Cerebellar nuclear complex (tissue), 1 donor: ENCODE measurements at regions not wholly inside any gene's neighbourhood (a gene's known extent, or its start where the extent isn't known, plus 50 kb on each side); places are given as distances from the start of the nearest gene placed in this dataset.

Source experiments
- DNase-seq, 2 experiments: peaks; one replicate each; lab custom pipeline; 2025; lab: John Stamatoyannopoulos, UW

GRCh38 chr18:25724997-25725396 is 365.4 kb downstream of the SS18 start:
- DNase-seq, result no peak

- DNase-seq, result no peak
These were observed 366.3 kb downstream of the SS18 start for GRCh38 chr18:25724121-25724520.

- DNase-seq, result no peak
These were observed 361.1 kb upstream of the ZNF521 start for GRCh38 chr18:25713103-25713502.

- DNase-seq, result no peak
These were observed 359.0 kb upstream of the ZNF521 start for GRCh38 chr18:25710981-25711380.

- DNase-seq, result no peak
These were observed 353.7 kb upstream of the ZNF521 start for GRCh38 chr18:25705650-25706049.

- DNase-seq, result no peak
These were observed 352.5 kb upstream of the ZNF521 start for GRCh38 chr18:25704494-25704893.

- no peak for DNase-seq
These were observed 352.1 kb upstream of the ZNF521 start for GRCh38 chr18:25704071-25704470.

- DNase-seq, result no peak
These were observed 349.9 kb upstream of the ZNF521 start for GRCh38 chr18:25701821-25702220.

GRCh38 chr18:25686960-25687500 is 335.1 kb upstream of the ZNF521 start:
- DNase-seq, result no peak

GRCh38 chr18:25685088-25685487 is 333.1 kb upstream of the ZNF521 start:
- DNase-seq, result no peak

GRCh38 chr18:25679491-25679890 is 327.5 kb upstream of the ZNF521 start:
- no peak for DNase-seq

GRCh38 chr18:25678221-25678620 is 326.3 kb upstream of the ZNF521 start:
- no peak for DNase-seq

- no peak for DNase-seq
These were observed 323.3 kb upstream of the ZNF521 start for GRCh38 chr18:25675123-25675850.

GRCh38 chr18:25674183-25674582 is 322.2 kb upstream of the ZNF521 start:
- no peak for DNase-seq

GRCh38 chr18:25672490-25672889 is 320.5 kb upstream of the ZNF521 start:
- DNase-seq, result no peak

- DNase-seq, result no peak
These were observed 317.8 kb upstream of the ZNF521 start for GRCh38 chr18:25669741-25670140.

- no peak for DNase-seq
These were observed 310.3 kb upstream of the ZNF521 start for GRCh38 chr18:25662272-25662671.

GRCh38 chr18:25661831-25662230 is 309.9 kb upstream of the ZNF521 start:
- no peak for DNase-seq

GRCh38 chr18:25659541-25659940 is 307.6 kb upstream of the ZNF521 start:
- DNase-seq, result no peak

- DNase-seq, result no peak
These were observed 306.5 kb upstream of the ZNF521 start for GRCh38 chr18:25658476-25658875.

GRCh38 chr18:25651553-25651952 is 299.6 kb upstream of the ZNF521 start:
- no peak for DNase-seq

GRCh38 chr18:25650201-25650941 is 298.4 kb upstream of the ZNF521 start:
- no peak for DNase-seq

- no peak for DNase-seq
These were observed 296.8 kb upstream of the ZNF521 start for GRCh38 chr18:25648716-25649260.
